Fibroblast of the conjunctiva (primary cell): ENCODE measurements at regions not wholly inside any gene's neighbourhood (a gene's known extent, or its start where the extent isn't known, plus 50 kb on each side); places are given as distances from the start of the nearest gene placed in this dataset.
"Not testable (repeated sequence)": the region's sequence is repeated elsewhere in the genome, so short reads cannot be mapped to it uniquely, and the experiment has no call there.

Experiments
- DNase-seq: peaks from one replicate; pipeline ENCODE4 v3.0.0-alpha.2; 2010; ENCODE audit warnings: low read depth

- DNase-seq: no peak
Measured at GRCh38 chrX:139475432-139475831, 55.1 kb upstream of the F9 start.

- DNase-seq: not testable (repeated sequence)
Measured at GRCh38 chrX:139461945-139462344, 68.6 kb upstream of the F9 start.

- DNase-seq: no peak
Measured at GRCh38 chrX:139454743-139455142, 75.8 kb upstream of the F9 start.

- no peak for DNase-seq
Measured at GRCh38 chrX:139448996-139449395, 81.5 kb upstream of the F9 start.

GRCh38 chrX:139446832-139447231 is 83.7 kb upstream of the F9 start:
- no peak for DNase-seq

- DNase-seq: no peak
Measured at GRCh38 chrX:139429913-139430312, 100.6 kb upstream of the F9 start.

- DNase-seq: no peak
Measured at GRCh38 chrX:139423186-139423585, 107.4 kb upstream of the F9 start.

GRCh38 chrX:139398258-139398657 is 132.3 kb upstream of the F9 start:
- not testable (repeated sequence) for DNase-seq

- DNase-seq: no peak
Measured at GRCh38 chrX:139388254-139388653, 142.3 kb upstream of the F9 start.

GRCh38 chrX:139382529-139382928 is 148.0 kb upstream of the F9 start:
- DNase-seq: no peak

- DNase-seq: not testable (repeated sequence)
Measured at GRCh38 chrX:139376547-139376946, 154.0 kb upstream of the F9 start.

- no peak for DNase-seq
Measured at GRCh38 chrX:139360356-139360755, 170.2 kb upstream of the F9 start.

GRCh38 chrX:139342594-139342991 is 187.9 kb upstream of the F9 start:
- not testable (repeated sequence) for DNase-seq

GRCh38 chrX:139341855-139342593 is 188.5 kb upstream of the F9 start:
- not testable (repeated sequence) for DNase-seq

GRCh38 chrX:139332441-139332840 is 198.1 kb upstream of the F9 start:
- no peak for DNase-seq

- no peak for DNase-seq
Measured at GRCh38 chrX:139327355-139327754, 203.2 kb upstream of the F9 start.

GRCh38 chrX:139324756-139325155 is 205.8 kb upstream of the F9 start:
- no peak for DNase-seq

GRCh38 chrX:139320661-139321354 is 209.7 kb upstream of the F9 start:
- DNase-seq: not testable (repeated sequence)

- not testable (repeated sequence) for DNase-seq
Measured at GRCh38 chrX:139306675-139307074, 223.9 kb upstream of the F9 start.

- no peak for DNase-seq
Measured at GRCh38 chrX:139304471-139304870, 226.1 kb upstream of the F9 start.

- DNase-seq: no peak
Measured at GRCh38 chrX:139299309-139299708, 231.2 kb upstream of the F9 start.

- DNase-seq: no peak
Measured at GRCh38 chrX:139298437-139298836, 232.1 kb upstream of the F9 start.

- no peak for DNase-seq
Measured at GRCh38 chrX:139297638-139298037, 232.9 kb upstream of the F9 start.

GRCh38 chrX:139293991-139294390 is 236.5 kb upstream of the F9 start:
- no peak for DNase-seq
